IMR-90 (cell line): ENCODE measurements at regions not wholly inside any gene's neighbourhood (a gene's known extent, or its start where the extent isn't known, plus 50 kb on each side); places are given as distances from the start of the nearest gene placed in this dataset.

Experiments used
- ATAC-seq: fragments of 200-7000 bp; cut with Tn5 transposase; 2 replicates; pipeline ENCODE4 v1.9.1; 2020; ENCODE audit warnings: low read depth, mild to moderate bottlenecking, moderate library complexity
- BruUV-seq: library from RNA; stranded (reverse); fragments of 400-500 nt; replicated peaks from 2 replicates; lab custom pipeline; 2021; lab: Mats Ljungman, UMichigan
- CTCF ChIA-PET: fragments of 300-600 bp; formaldehyde crosslinking; extraction: SDS; loops from one replicate; lab custom pipeline; 2021; ENCODE audit warnings: antibody characterized with exemption; lab: Yijun Ruan, JAX
- POLR2A ChIA-PET: fragments of 300-600 bp; sonication (Branson Sonifier 250); formaldehyde crosslinking; loops from one replicate; lab custom pipeline; 2022; ENCODE audit warnings: antibody characterized with exemption; ENCODE audit not compliant: unreplicated experiment; lab: Charles Lee
- DNase-seq: peaks from one replicate; pipeline ENCODE4 v3.0.0; 2013
- H2AFZ ChIP-seq: replicated peaks from 2 replicates; pipeline ENCODE3; 2013; ENCODE audit warnings: low read length, mild to moderate bottlenecking; ENCODE audit not compliant: poor library complexity
- H2AK5ac ChIP-seq: 2 replicates; pipeline ENCODE4 v1.6.1; 2013; ENCODE audit warnings: low read depth, low read length, inconsistent platforms
- H2AK9ac ChIP-seq: replicated peaks from 2 replicates; pipeline ENCODE3; 2013; ENCODE audit warnings: mild to moderate bottlenecking, low read depth, low read length, moderate library complexity; ENCODE audit not compliant: poor library complexity
- H2BK120ac ChIP-seq: 2 replicates; pipeline ENCODE4 v1.6.1; 2013; ENCODE audit warnings: low read depth, low read length, inconsistent platforms
- H2BK15ac ChIP-seq: 3 replicates; pipeline ENCODE4 v1.6.1; 2013; ENCODE audit warnings: low read depth, low read length, inconsistent platforms
- H2BK20ac ChIP-seq: 2 replicates; pipeline ENCODE4 v1.6.1; 2013; ENCODE audit warnings: low read depth, mild to moderate bottlenecking, inconsistent platforms, low read length, moderate library complexity
- H2BK5ac ChIP-seq: 2 replicates; pipeline ENCODE4 v1.6.1; 2013; ENCODE audit warnings: mild to moderate bottlenecking, low read depth, low read length, inconsistent platforms; ENCODE audit not compliant: poor library complexity, severe bottlenecking
- H3K14ac ChIP-seq: replicated peaks from 2 replicates; pipeline ENCODE4 v1.6.1; 2013; ENCODE audit warnings: low read depth, low read length, inconsistent platforms
- H3K18ac ChIP-seq: 2 replicates; pipeline ENCODE4 v1.6.1; 2013; ENCODE audit warnings: low read depth, low read length, control low read depth
- H3K23ac ChIP-seq: 2 replicates; pipeline ENCODE4 v1.6.1; 2013; ENCODE audit warnings: low read depth, low read length, inconsistent platforms
- H3K27ac ChIP-seq: 2 replicates; pipeline ENCODE4 v1.5.1; 2013; ENCODE audit warnings: mild to moderate bottlenecking, control low read depth, low read length; ENCODE audit not compliant: insufficient read depth
- H3K27me3 ChIP-seq: 2 replicates; pipeline ENCODE4 v1.6.1; 2013; ENCODE audit warnings: low read length; ENCODE audit not compliant: control insufficient read depth, insufficient read depth
- H3K36me3 ChIP-seq: 2 replicates; pipeline ENCODE4 v1.6.1; 2013; ENCODE audit warnings: low read length, mixed read lengths; ENCODE audit not compliant: control insufficient read depth, insufficient read depth
- H3K4ac ChIP-seq: 2 replicates; pipeline ENCODE4 v1.6.1; 2013; ENCODE audit warnings: low read depth, low read length, inconsistent platforms
- H3K4me1 ChIP-seq: 2 replicates; pipeline ENCODE4 v1.6.1; 2013; ENCODE audit warnings: low read length, mixed read lengths; ENCODE audit not compliant: control insufficient read depth, insufficient read depth
- H3K4me2 ChIP-seq: 2 replicates; pipeline ENCODE4 v1.6.1; 2013; ENCODE audit warnings: low read depth, mild to moderate bottlenecking, control low read depth, low read length, moderate library complexity
- H3K4me3 ChIP-seq: 2 replicates; pipeline ENCODE4 v1.5.1; 2013; ENCODE audit warnings: low read depth, mild to moderate bottlenecking, control low read depth, low read length, moderate library complexity; ENCODE audit not compliant: insufficient read depth
- H3K56ac ChIP-seq: 2 replicates; pipeline ENCODE4 v1.6.1; 2013; ENCODE audit warnings: low read length, inconsistent platforms; ENCODE audit not compliant: insufficient read depth; ENCODE audit errors: extremely low read depth
- H3K79me1 ChIP-seq, 2 experiments: 2 replicates each; pipeline ENCODE4 v1.6.1; 2013; ENCODE audit warnings: low read length in 2 of 2, inconsistent platforms in 1 of 2, low read depth in 1 of 2
- H3K9ac ChIP-seq: 2 replicates; pipeline ENCODE4 v1.6.1; 2013; ENCODE audit warnings: low read depth, low read length, control low read depth
- H3K9me1 ChIP-seq: 2 replicates; pipeline ENCODE4 v1.6.1; 2013; ENCODE audit warnings: low read length, inconsistent platforms; ENCODE audit not compliant: insufficient read depth
- H3K9me3 ChIP-seq: 2 replicates; pipeline ENCODE4 v1.6.1; 2013; ENCODE audit warnings: low read length; ENCODE audit not compliant: control insufficient read depth, insufficient read depth
- H4K20me1 ChIP-seq: 2 replicates; pipeline ENCODE4 v1.6.1; 2013; ENCODE audit warnings: low read length, inconsistent platforms; ENCODE audit not compliant: insufficient read depth
- H4K5ac ChIP-seq: 2 replicates; pipeline ENCODE4 v1.6.1; 2013; ENCODE audit warnings: mild to moderate bottlenecking, low read depth, low read length, control low read depth
- H4K8ac ChIP-seq, 2 experiments: 2 replicates each; pipeline ENCODE4 v1.6.1; 2013; ENCODE audit warnings: low read depth in 2 of 2, low read length in 2 of 2, control low read depth in 1 of 2, inconsistent platforms in 1 of 2
- H4K91ac ChIP-seq: 2 replicates; pipeline ENCODE4 v1.6.1; 2013; ENCODE audit warnings: low read depth, low read length, inconsistent platforms; ENCODE audit not compliant: insufficient read depth
- BHLHE40 ChIP-seq: fragments of 150-350 bp; IDR thresholded peaks from 2 replicates; pipeline ENCODE4 v1.6.1; 2016; ENCODE audit warnings: mild to moderate bottlenecking, low read depth, low read length
- CEBPB ChIP-seq: IDR thresholded peaks from 2 replicates; pipeline ENCODE4 v1.6.1; 2012; ENCODE audit warnings: low read depth, low read length, improper control_type of control experiment
- MAZ ChIP-seq: IDR thresholded peaks from 2 replicates; pipeline ENCODE4 v1.6.1; 2012; ENCODE audit warnings: low read depth, mild to moderate bottlenecking, low read length, improper control_type of control experiment, moderate library complexity, borderline replicate concordance
- MXI1 ChIP-seq: IDR thresholded peaks from 2 replicates; pipeline ENCODE4 v1.6.1; 2012; ENCODE audit warnings: low read depth, mild to moderate bottlenecking, low read length, moderate library complexity, borderline replicate concordance
- POLR2A ChIP-seq: IDR thresholded peaks from 2 replicates; pipeline ENCODE4 v1.6.1; 2012; ENCODE audit warnings: mild to moderate bottlenecking, low read depth, low read length
- RAD21 ChIP-seq: IDR thresholded peaks from 2 replicates; pipeline ENCODE4 v1.6.1; 2012; ENCODE audit warnings: low read length, improper control_type of control experiment
- RCOR1 ChIP-seq: IDR thresholded peaks from 2 replicates; pipeline ENCODE4 v1.6.1; 2012; ENCODE audit warnings: mild to moderate bottlenecking, low read length, improper control_type of control experiment; ENCODE audit not compliant: insufficient replicate concordance
- RFX5 ChIP-seq: IDR thresholded peaks from 2 replicates; pipeline ENCODE4 v1.8.0; 2012; ENCODE audit warnings: low read depth, mild to moderate bottlenecking, low read length, moderate library complexity
- SMC3 ChIP-seq: fragments of 150-350 bp; IDR thresholded peaks from 2 replicates; pipeline ENCODE4 v1.6.1; 2016; ENCODE audit warnings: low read depth, mild to moderate bottlenecking, antibody characterized with exemption, low read length, moderate library complexity
- dilution Hi-C: fragments of 300-500 bp; cut with HindIII; formaldehyde crosslinking; loops from one replicate; pipeline ENCODE4 v1.14.3; 2018; ENCODE audit warnings: low sequenced_read_pairs; ENCODE audit not compliant: unreplicated experiment
- in situ Hi-C: fragments of 300-500 bp; cut with MboI; formaldehyde crosslinking; loops from 3 replicates; pipeline ENCODE4 v1.14.3; 2019; ENCODE audit warnings: low sequenced_read_pairs, inconsistent platforms, mixed read lengths
- intact Hi-C: fragments of 100-400 bp; cut with micrococcal nuclease; formaldehyde crosslinking; loops from 2 replicates; pipeline ENCODE4 v1.10.0; 2022
- TF ChIP-seq, protein P1 (sequence below): fragments of 150-350 bp; IDR thresholded peaks from 2 replicates; pipeline ENCODE4 v1.6.1; 2017; ENCODE audit warnings: mild to moderate bottlenecking, antibody characterized with exemption, low read length, low read depth

DNA sequence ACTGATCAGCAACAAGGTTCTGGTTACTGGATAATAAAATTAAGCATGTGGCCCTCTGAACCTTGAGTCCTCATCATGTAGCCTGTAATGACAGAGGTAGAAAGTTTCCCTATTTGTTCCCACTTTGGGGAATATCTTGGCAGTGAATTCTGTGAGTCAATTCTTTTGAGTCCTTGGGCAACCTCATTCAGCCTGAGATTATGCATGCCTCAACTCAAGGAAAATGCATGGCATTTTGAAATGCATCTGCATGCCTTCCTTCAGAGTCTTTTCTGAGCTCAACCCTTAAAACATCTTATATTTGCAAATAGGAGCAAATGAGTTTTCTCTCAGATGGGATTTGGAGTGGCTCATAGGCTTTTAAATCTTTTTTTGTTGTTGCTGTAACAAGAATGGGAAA lies 218.1 kb upstream of the CD180 start:
- no peak overlapping the region for H3K9ac ChIP-seq
- no peak overlapping the region for H4K91ac ChIP-seq
- H2BK120ac ChIP-seq: no peak overlapping the region
- ATAC-seq (peak; percentile 60), DNase-seq (peak; percentile 13)
- no peaks in the 10 kb centered on the region for H3K9me3 ChIP-seq
- no peak overlapping the region for H2AK5ac ChIP-seq
- H3K27ac ChIP-seq: no peak overlapping the region
- H3K14ac ChIP-seq: no peak overlapping the region
- no peak overlapping the region for H3K18ac ChIP-seq
- no peak overlapping the region for H2BK5ac ChIP-seq
- H3K4me2 ChIP-seq: no peak overlapping the region
- H3K9me1 ChIP-seq: peaks cover 1% of the 10 kb centered on the region; the same call in 1 of the 2 replicates
- no peaks in the 10 kb centered on the region for H4K20me1 ChIP-seq
- H3K23ac ChIP-seq: no peak overlapping the region
- ChIA-PET POLR2A (no interaction called here), CTCF (no interaction called here)
- H3K79me1 ChIP-seq: no peaks in the 10 kb centered on the region
- in situ Hi-C loops: no loop called here
- H2BK15ac ChIP-seq: no peak overlapping the region
- H3K36me3 ChIP-seq: no peaks in the 10 kb centered on the region
- BruUV-seq: no TSS peak
- H3K27me3 ChIP-seq: no peaks in the 10 kb centered on the region
- no peak overlapping the region for H2BK20ac ChIP-seq
- H3K56ac ChIP-seq: no peak overlapping the region
- H4K5ac ChIP-seq: no peak overlapping the region
- H4K8ac ChIP-seq: no peak overlapping the region
- TF ChIP-seq RCOR1 (no peak), BHLHE40 (no peak), CEBPB (no peak), RAD21 (no peak), POLR2A (no peak), RFX5 (no peak), MAZ (no peak), SMC3 (no peak), MXI1 (no peak)
- TF ChIP-seq, protein P1, sequence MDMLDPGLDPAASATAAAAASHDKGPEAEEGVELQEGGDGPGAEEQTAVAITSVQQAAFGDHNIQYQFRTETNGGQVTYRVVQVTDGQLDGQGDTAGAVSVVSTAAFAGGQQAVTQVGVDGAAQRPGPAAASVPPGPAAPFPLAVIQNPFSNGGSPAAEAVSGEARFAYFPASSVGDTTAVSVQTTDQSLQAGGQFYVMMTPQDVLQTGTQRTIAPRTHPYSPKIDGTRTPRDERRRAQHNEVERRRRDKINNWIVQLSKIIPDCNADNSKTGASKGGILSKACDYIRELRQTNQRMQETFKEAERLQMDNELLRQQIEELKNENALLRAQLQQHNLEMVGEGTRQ: no peak
- H3K4me1 ChIP-seq: no peaks in the 10 kb centered on the region; the same call in 1 of the 2 replicates
- dilution Hi-C loops: no loop called here
- no peak overlapping the region for H2AFZ ChIP-seq
- intact Hi-C loops: no loop called here
- H2AK9ac ChIP-seq: no peak overlapping the region
- no peak overlapping the region for H3K4me3 ChIP-seq
- no peak overlapping the region for H3K4ac ChIP-seq
